Activated T-helper 1 cell treated with anti-CD3 and anti-CD28 coated beads, Interleukin-12 subunit alpha, Interleukin-12 subunit beta, Interleukin-2, Interleukin-4 antibody, amounts not matched to agents 30 ng/mL and 10 ng/mL and 1 ng/mL, durations not matched to agents 14 hours and 24 hours and 36 hours (primary cell): ENCODE measurements at regions not wholly inside any gene's neighbourhood (a gene's known extent, or its start where the extent isn't known, plus 50 kb on each side); places are given as distances from the start of the nearest gene placed in this dataset.

Source experiments
- DNase-seq: peaks from one replicate; pipeline ENCODE4 v3.0.0; 2021; ENCODE audit warnings: low spot score
- H3K27ac Mint-ChIP-seq: one replicate; pipeline ENCODE4 v1.8.0; 2021; ENCODE audit warnings: mild to moderate bottlenecking, mixed read lengths
- H3K27me3 Mint-ChIP-seq: one replicate; pipeline ENCODE4 v1.8.0; 2022; ENCODE audit warnings: mild to moderate bottlenecking, moderate library complexity, mixed read lengths; ENCODE audit not compliant: insufficient read depth
- H3K36me3 Mint-ChIP-seq: one replicate; pipeline ENCODE4 v1.8.0; 2021; ENCODE audit warnings: low read depth, mixed read lengths
- H3K4me1 Mint-ChIP-seq: one replicate; pipeline ENCODE4 v1.8.0; 2021; ENCODE audit warnings: low read depth, mixed read lengths
- H3K4me3 Mint-ChIP-seq: one replicate; pipeline ENCODE4 v1.8.0; 2021; ENCODE audit warnings: mild to moderate bottlenecking, moderate library complexity, mixed read lengths
- H3K9me3 Mint-ChIP-seq: one replicate; pipeline ENCODE4 v1.8.0; 2021; ENCODE audit warnings: mixed read lengths
- intact Hi-C: fragments of 100-400 bp; cut with micrococcal nuclease; formaldehyde crosslinking; loops from one replicate; pipeline ENCODE4 v1.15.1; 2024

DNA sequence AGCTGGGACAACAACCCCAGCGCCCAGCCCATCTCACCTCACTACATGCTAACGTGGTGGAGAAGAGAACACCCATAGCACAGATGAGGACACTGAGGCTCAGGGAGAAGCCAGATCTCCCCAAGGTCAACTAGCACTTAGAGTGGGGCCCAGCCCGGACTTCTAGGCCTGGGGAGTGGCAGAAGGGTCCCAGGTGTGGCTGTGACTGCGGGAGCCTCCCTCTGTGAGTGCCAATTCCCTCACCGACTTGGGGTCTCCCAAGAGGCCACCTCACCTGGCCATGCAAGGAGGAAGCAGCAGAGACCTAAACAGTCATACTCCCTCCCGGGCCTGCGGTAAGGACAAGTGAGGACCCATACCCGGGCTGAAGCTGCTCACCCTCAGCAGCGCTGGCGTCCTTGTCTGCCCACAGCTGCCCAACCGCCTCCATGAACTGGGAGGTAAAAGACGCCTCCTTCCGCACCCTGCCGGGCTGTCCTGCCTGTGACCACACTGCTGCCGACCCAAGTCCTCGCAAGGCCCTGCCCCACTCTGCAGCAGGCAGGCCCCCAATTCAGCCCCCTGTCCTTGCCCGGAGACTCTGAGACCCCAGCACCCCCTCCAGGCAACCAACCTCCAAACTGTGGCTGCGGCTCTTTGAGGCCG lies 93.2 kb upstream of the RTL6 start:
- Mint-ChIP-seq H3K9me3 (peaks cover 3% of the 10 kb centered on the region), H3K4me1 (no peaks in the 10 kb centered on the region), H3K27ac (no peak overlapping the region), H3K4me3 (no peak overlapping the region), H3K27me3 (peaks cover 21% of the 10 kb centered on the region), H3K36me3 (no peaks in the 10 kb centered on the region)
- intact Hi-C loops: no loop called here
- DNase-seq: no peak

DNA sequence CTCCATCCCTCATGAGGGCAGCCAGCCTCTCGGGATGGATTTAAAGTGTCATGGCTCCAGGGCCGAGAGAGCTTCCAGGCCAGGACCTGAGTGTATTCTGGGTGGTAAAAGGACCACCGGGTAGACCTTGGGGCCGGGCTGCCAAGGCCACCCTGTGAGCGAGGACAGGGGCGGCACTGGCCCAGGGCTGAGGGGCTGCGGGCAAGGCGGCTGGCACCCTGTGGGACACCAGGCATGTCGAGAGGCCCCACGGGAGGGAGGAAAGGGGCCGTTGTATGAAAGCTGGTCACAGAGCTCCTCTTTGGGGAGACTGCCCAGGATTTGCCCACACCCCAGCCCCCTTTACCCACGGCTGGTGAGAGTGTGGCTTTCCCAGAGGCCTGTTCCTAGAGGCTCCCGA lies 92.3 kb upstream of the RTL6 start:
- peaks cover 16% of the 10 kb centered on the region for H3K27me3 Mint-ChIP-seq
- no peak for DNase-seq
- peaks cover 3% of the 10 kb centered on the region for H3K9me3 Mint-ChIP-seq
- no peaks in the 10 kb centered on the region for H3K4me1 Mint-ChIP-seq
- H3K4me3 Mint-ChIP-seq: no peak overlapping the region
- H3K36me3 Mint-ChIP-seq: no peaks in the 10 kb centered on the region
- no peak overlapping the region for H3K27ac Mint-ChIP-seq
- intact Hi-C loops: no loop called here

DNA sequence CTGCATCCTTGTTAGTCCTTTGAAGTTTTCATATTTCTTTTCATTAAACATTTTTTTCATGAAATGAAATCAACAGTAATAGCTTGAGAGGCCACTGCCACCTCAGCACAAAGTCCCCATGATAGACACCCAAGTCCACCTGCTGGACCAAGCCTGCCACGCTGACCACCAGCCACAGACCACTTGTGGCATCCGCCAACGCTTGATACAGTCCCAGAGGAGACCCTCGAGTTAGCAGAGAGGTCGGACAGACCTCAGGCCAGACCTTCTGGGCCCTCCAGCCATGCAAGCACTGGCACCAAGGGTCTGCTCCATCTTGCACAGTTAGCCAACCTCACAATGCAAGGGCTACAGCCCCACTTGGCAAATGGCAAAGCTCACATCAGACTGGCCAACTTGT lies 91.8 kb upstream of the RTL6 start:
- Mint-ChIP-seq H3K36me3 (no peaks in the 10 kb centered on the region), H3K27ac (no peak overlapping the region), H3K27me3 (peaks cover 15% of the 10 kb centered on the region), H3K9me3 (peaks cover 3% of the 10 kb centered on the region), H3K4me3 (no peak overlapping the region), H3K4me1 (no peaks in the 10 kb centered on the region)
- intact Hi-C loops: no loop called here
- DNase-seq: no peak

DNA sequence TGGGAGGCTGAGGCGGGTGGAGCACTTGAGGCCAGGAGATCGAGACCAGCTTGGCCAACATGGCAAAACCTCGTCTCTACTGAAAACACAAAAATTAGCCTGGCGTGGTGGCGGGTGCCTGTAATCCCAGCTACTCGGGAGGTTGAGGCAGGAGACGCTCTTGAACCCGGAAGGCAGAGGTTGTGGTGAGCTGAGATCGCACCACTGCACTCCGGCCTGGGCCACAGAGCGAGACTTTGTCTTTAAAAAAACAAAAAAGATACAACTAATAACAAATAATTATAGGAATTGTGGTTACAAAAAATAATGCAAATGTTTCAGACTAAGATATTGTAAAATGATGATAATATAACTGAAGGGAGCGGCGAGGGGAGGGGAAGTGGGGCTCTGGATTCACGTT lies 90.3 kb upstream of the RTL6 start:
- Mint-ChIP-seq H3K9me3 (peaks cover 3% of the 10 kb centered on the region), H3K27ac (no peak overlapping the region), H3K4me1 (no peaks in the 10 kb centered on the region), H3K36me3 (no peaks in the 10 kb centered on the region), H3K27me3 (peaks cover 13% of the 10 kb centered on the region), H3K4me3 (no peak overlapping the region)
- no peak for DNase-seq
- intact Hi-C loops: no loop called here

DNA sequence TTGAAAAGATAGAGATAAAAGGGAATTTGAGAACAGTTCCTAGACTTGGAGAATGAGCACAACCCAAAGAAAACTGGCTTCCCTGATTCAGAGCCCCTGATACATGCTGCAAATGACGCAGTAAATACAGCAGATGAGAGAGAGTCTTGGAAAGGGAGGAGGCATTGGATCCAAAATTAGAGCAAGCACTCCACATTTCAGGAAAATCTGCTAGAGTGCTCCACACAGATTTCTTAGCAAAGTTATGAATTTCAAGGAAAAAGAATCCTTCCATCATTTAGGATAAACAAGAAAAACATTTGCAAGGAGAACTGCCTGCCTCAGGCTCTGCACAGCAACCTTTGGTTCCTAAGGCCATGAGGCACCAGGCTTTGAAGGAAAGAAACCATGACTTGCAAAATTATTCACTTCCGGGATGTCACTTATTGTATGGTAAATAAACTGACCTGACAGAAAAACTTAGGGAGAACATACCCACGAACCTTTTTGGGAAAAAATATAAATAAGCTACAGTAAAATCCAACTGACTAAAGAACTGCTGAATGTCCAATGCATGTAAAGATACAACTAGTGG lies 89.8 kb upstream of the RTL6 start:
- no peaks in the 10 kb centered on the region for H3K4me1 Mint-ChIP-seq
- no peak for DNase-seq
- no peak overlapping the region for H3K4me3 Mint-ChIP-seq
- H3K36me3 Mint-ChIP-seq: no peaks in the 10 kb centered on the region
- peaks cover 3% of the 10 kb centered on the region for H3K9me3 Mint-ChIP-seq
- H3K27me3 Mint-ChIP-seq: peaks cover 13% of the 10 kb centered on the region
- H3K27ac Mint-ChIP-seq: no peak overlapping the region
- intact Hi-C loops: no loop called here

DNA sequence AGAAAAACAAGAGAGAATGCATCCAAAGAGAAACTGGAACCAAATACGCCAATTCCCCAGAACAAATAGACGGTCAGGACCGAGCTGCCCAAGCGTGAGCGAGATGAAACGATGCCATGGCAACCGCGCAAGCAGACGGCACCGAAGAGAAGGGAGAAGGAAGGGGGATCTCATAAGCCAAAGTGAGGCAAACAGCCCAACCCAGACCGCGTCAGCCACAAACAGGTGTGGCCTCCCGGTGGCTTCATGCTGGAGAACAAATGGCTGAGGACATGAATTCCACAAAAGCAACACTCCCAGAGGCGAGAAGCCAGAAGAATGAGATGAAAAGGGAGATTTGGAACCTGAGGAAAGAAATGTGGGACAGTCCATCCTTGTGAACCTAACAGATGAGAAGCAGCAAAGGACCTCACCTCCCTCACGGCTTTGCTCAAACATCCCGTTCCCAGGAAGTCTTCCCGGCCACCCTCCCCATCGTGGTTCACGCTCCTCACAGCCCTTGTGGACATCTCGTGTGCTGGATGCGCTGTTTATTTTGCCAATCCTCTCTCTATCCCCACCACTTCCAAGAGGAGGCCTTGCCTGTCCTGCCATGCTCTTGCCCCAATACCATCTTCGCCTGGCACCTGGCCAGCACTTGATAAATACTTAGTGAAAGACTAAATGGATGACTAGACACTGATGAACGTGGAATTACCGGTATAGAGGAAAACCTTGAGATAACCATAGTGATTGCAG lies 89.1 kb upstream of the RTL6 start:
- intact Hi-C loops: no loop called here
- Mint-ChIP-seq H3K4me3 (no peak overlapping the region), H3K36me3 (no peaks in the 10 kb centered on the region)

DNA sequence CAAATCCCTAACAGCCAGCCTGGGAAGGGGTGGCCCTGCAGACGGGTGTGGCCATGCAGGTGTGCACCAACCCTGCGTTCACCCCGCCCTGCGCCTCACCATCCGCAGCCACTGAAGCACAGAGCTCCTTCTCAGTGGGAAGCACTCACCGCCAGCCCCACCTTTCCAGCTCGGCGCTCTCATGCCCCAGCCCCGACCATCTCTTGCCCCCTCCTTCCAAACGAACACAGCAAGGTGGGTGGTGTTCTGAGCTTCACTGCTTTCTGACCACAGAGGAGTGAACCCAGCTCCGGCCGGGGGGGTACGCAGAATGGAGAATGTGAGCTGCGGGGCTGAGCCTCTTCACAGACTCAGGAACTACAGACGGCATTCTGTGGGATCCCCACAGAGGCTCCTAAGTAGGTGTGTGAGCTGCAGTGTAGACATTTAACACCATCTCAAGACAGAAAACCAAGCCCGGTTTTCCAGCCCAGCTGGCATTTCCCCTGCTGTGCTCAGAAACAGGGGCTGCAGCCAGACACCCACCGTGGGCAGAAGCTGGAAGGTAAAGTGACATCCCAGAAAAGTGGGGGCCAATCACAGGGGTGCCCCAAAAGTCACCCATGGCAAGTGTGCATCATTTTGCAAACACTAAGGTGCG lies 88.4 kb upstream of the RTL6 start:
- no peak for DNase-seq
- Mint-ChIP-seq H3K4me1 (no peaks in the 10 kb centered on the region), H3K36me3 (no peaks in the 10 kb centered on the region), H3K4me3 (no peak overlapping the region), H3K27ac (no peak overlapping the region), H3K9me3 (peaks cover 3% of the 10 kb centered on the region), H3K27me3 (peaks cover 13% of the 10 kb centered on the region)
- intact Hi-C loops: no loop called here

More for the DNA sequence above, 89.1 kb upstream of the RTL6 start:
- H3K27ac Mint-ChIP-seq: no peak overlapping the region
- no peaks in the 10 kb centered on the region for H3K4me1 Mint-ChIP-seq
- H3K9me3 Mint-ChIP-seq: peaks cover 3% of the 10 kb centered on the region
- no peak for DNase-seq
- H3K27me3 Mint-ChIP-seq: peaks cover 13% of the 10 kb centered on the region

DNA sequence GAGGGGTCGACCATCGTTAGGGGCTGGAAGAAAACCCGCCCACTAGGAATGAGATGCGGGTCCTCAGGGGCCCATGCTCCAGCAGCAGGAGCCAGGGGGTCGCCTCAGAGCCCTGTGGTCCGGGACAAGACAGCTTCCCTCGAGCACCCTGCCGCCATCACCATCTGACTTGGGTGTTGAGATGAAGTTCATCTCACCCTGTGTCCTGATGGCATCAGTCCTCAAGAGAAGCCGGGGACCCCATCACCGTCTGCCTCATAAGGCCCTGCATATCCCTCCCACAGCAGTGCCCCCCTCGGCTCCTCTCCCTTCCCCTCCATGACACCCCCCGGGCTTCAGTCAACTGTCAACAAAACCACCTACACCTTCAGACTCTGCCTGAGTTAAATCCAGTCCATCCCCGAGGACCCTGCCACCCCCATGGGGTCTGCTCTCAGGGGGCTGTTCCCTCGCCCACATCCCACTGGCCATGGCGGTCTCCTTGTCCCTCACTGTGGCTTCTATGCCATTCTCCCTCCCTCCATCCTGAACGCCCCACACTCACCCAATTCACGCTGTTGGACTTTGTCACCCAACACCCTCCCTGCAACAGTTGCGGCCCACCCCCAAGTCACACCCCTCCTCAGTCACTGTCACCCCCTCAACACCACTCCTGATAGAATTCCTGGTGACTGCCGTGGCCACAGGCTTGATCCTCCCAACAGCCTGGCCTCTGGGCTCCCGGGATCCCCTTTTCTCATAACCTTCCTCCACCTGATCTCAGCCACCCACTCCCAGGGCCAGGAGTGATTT lies 87.7 kb upstream of the RTL6 start:
- no peaks in the 10 kb centered on the region for H3K4me1 Mint-ChIP-seq
- no peak overlapping the region for H3K4me3 Mint-ChIP-seq
- H3K36me3 Mint-ChIP-seq: no peaks in the 10 kb centered on the region
- H3K27ac Mint-ChIP-seq: no peak overlapping the region
- intact Hi-C loops: no loop called here
- peaks cover 3% of the 10 kb centered on the region for H3K9me3 Mint-ChIP-seq
- peaks cover 13% of the 10 kb centered on the region for H3K27me3 Mint-ChIP-seq
- no peak for DNase-seq

DNA sequence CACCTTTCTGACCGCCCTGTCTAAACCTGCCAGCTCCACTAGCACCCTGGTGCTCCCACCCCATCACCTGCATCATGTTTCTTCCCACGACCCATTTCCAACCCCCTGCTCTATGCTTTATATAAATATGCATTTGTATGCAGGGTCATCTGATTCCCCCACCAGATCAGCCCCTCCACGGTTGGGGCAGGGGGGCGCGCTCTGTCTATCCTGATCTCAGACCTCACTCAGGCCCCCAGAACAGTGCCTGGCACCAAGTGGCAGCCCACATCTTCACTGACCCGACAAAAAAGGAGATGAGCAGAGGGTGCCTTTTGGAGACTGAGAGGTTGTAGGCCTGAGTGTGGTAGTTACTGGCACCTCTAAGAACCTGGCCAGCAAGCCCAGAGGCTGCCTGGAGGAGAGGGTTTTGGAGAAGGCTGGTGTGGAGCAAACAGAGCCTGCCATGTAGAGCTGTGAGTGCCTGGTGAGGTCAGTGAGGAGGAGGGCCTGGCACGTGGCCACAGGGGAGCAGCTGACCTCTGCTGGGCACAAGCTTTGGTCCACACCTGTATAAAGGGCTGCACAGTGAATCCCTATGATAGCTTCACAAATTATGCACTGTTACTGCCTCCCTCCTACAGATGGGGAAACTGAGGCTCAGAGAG lies 86.3 kb upstream of the RTL6 start:
- Mint-ChIP-seq H3K4me1 (no peaks in the 10 kb centered on the region), H3K27ac (no peak overlapping the region), H3K9me3 (peaks cover 3% of the 10 kb centered on the region), H3K4me3 (no peak overlapping the region), H3K27me3 (peaks cover 11% of the 10 kb centered on the region), H3K36me3 (no peaks in the 10 kb centered on the region)
- intact Hi-C loops: no loop called here
- DNase-seq: no peak

DNA sequence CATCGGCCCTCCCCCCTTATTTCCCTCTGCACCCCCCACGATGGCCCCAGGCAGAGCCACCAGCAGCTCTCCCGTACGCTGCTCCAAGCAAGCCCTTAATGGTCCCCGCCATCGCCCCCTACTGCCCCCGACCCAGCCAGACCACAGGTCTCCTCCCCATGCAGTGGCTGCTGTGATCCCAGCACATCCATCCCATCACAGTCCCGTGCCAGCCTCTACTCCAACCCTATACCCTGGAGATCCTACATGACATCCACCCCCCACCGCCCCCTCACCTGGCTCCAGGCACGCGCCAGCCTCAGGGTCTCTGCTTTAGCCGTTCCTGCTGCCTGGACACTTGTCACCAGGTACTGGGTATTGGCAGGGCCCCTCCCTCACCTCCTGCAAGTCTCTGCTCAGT lies 85.8 kb upstream of the RTL6 start:
- no peak overlapping the region for H3K4me3 Mint-ChIP-seq
- DNase-seq: no peak
- intact Hi-C loops: no loop called here
- H3K36me3 Mint-ChIP-seq: no peaks in the 10 kb centered on the region
- H3K4me1 Mint-ChIP-seq: no peaks in the 10 kb centered on the region
- H3K27ac Mint-ChIP-seq: no peak overlapping the region
- H3K27me3 Mint-ChIP-seq: peaks cover 10% of the 10 kb centered on the region
- no peaks in the 10 kb centered on the region for H3K9me3 Mint-ChIP-seq

DNA sequence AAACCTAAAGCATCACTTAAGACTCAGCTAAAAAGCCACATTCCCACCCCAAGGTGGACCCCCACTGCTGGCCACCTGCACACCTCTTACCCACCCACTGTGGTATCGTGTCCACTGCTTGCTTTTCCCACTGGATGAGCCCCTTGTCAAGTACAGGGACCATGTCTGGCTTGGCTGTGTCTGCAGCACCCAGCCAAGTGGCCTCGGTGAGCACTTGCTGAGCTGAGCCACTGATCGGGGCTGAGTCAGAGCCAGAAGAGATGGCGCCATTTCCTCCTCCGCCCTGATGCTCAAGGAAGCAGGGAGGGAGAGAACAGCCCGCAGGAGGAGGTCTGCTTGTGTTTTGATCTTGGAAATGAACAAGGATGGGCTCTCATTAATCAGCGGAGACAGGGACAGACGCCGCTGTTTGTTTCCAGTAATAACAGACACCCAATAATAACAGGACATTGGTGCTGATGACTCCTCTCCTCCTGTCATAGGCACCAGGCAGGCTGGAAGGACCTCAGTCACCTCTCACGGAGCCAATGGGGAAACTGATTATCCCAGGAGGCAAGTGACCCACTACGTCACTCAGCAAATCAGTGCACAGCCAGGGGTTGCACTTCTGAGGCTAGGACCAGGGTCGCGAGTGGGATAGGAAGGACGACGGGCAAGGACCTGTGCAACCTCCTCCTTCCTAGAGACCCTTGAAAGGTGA lies 85.2 kb upstream of the RTL6 start:
- no peaks in the 10 kb centered on the region for H3K4me1 Mint-ChIP-seq
- H3K27ac Mint-ChIP-seq: no peak overlapping the region
- no peaks in the 10 kb centered on the region for H3K36me3 Mint-ChIP-seq
- no peak for DNase-seq
- H3K4me3 Mint-ChIP-seq: no peak overlapping the region
- no peaks in the 10 kb centered on the region for H3K9me3 Mint-ChIP-seq
- intact Hi-C loops: no loop called here
- peaks cover 10% of the 10 kb centered on the region for H3K27me3 Mint-ChIP-seq

DNA sequence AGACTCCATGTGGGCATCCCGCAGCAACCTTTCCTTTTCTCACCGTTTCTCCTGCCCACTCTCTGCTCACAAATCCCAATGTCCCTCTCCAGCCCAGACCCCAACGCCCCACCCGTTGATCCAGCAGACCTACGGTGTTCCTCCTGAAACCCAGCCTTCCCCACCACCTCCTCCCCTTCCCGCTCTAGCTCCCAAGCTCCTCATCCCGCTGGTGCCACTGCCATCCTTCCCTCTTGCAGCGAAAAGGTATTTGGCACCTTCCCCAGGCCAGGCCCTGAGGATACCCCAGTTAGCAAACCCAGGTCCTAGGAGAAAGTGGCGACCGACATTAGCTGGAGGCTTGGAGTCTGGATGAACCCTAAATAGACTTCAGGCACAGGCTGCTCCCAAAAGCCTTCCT lies 84.0 kb upstream of the RTL6 start:
- Mint-ChIP-seq H3K27me3 (peaks cover 3% of the 10 kb centered on the region), H3K4me1 (no peaks in the 10 kb centered on the region), H3K9me3 (no peaks in the 10 kb centered on the region), H3K4me3 (no peak overlapping the region), H3K27ac (no peak overlapping the region), H3K36me3 (no peaks in the 10 kb centered on the region)
- DNase-seq: no peak
- intact Hi-C loops: no loop called here
